Endothelial cell of umbilical vein (primary cell): ENCODE measurements at regions not wholly inside any gene's neighbourhood (a gene's known extent, or its start where the extent isn't known, plus 50 kb on each side); places are given as distances from the start of the nearest gene placed in this dataset.

Experiments used
- BruUV-seq: library from RNA; stranded (reverse); fragments of 400-500 nt; replicated peaks from 2 replicates; lab custom pipeline; 2021; lab: Mats Ljungman, UMichigan
- CTCF ChIA-PET: fragments of 300-600, 350-600 bp; sonication (Branson Sonifier 250); formaldehyde crosslinking; loops from one replicate; lab custom pipeline; 2021; ENCODE audit warnings: antibody characterized with exemption, inconsistent platforms; lab: Charles Lee
- POLR2A ChIA-PET: fragments of 300-600, 350-600 bp; sonication (Branson Sonifier 250); formaldehyde crosslinking; loops from one replicate; lab custom pipeline; 2021; ENCODE audit warnings: antibody characterized with exemption, inconsistent platforms; lab: Charles Lee
- DNase-seq: peaks from one replicate; pipeline ENCODE4 v3.0.0-alpha.2; 2011; ENCODE audit warnings: low read depth, low spot score
- FAIRE-seq: peaks from 2 replicates; lab custom pipeline; 2011; peaks lifted over from hg19 to GRCh38; lab: Jason Lieb, UNC
- H2AFZ ChIP-seq: 2 replicates; pipeline ENCODE4 v1.6.0; 2012; ENCODE audit warnings: low read depth, low read length, control low read depth, inconsistent platforms
- H3K27ac ChIP-seq: 2 replicates; pipeline ENCODE4 v1.5.1; 2011; ENCODE audit warnings: low read depth, mild to moderate bottlenecking, control low read depth, low read length, moderate library complexity; ENCODE audit not compliant: insufficient read depth
- H3K27me3 ChIP-seq, 2 experiments: 2 replicates each; pipeline versions ENCODE4 v1.6.0 to v1.6.1; 2011; ENCODE audit warnings: low read length in 2 of 2, mixed read lengths in 1 of 2; ENCODE audit not compliant: control insufficient read depth in 2 of 2, insufficient read depth in 2 of 2
- H3K36me3 ChIP-seq, 2 experiments: 2 replicates in 1 of 2; 3 replicates in 1 of 2; pipeline ENCODE4 v1.5.1; 2011; ENCODE audit warnings: low read length in 2 of 2, mild to moderate bottlenecking in 1 of 2, moderate library complexity in 1 of 2; ENCODE audit not compliant: control insufficient read depth in 2 of 2, insufficient read depth in 2 of 2; ENCODE audit errors: extremely low read depth in 1 of 2
- H3K4me1 ChIP-seq: 3 replicates; pipeline ENCODE4 v1.5.1; 2011; ENCODE audit warnings: mild to moderate bottlenecking, low read length; ENCODE audit not compliant: control insufficient read depth, insufficient read depth; ENCODE audit errors: extremely low read depth
- H3K4me2 ChIP-seq: 2 replicates; pipeline ENCODE4 v1.6.1; 2011; ENCODE audit warnings: low read length, control low read depth, mixed read lengths; ENCODE audit not compliant: insufficient read depth
- H3K4me3 ChIP-seq, 3 experiments: fragments of 200-600 bp in 1 of 3; sonication (generic), shearing (Covaris generic) in 1 of 3; replicated peaks in 1 of 3; 2 replicates each; pipeline ENCODE4 v1.5.1; 2011 to 2016; ENCODE audit warnings: control low read depth in 3 of 3, low read length in 3 of 3, mild to moderate bottlenecking in 2 of 3, inconsistent platforms in 1 of 3, low read depth in 1 of 3, moderate library complexity in 1 of 3; ENCODE audit not compliant: insufficient read depth in 1 of 3
- H3K79me2 ChIP-seq: 2 replicates; pipeline ENCODE4 v1.6.0; 2012; ENCODE audit warnings: low read length, inconsistent platforms; ENCODE audit not compliant: control insufficient read depth, insufficient read depth
- H3K9ac ChIP-seq: replicated peaks from 2 replicates; pipeline ENCODE3; 2011; ENCODE audit warnings: low read length, control low read depth; ENCODE audit not compliant: insufficient read depth; ENCODE audit errors: extremely low read depth
- H3K9me1 ChIP-seq: replicated peaks from 3 replicates; pipeline ENCODE4 v1.6.0; 2011; ENCODE audit warnings: mild to moderate bottlenecking, low read length; ENCODE audit not compliant: control insufficient read depth, insufficient read depth; ENCODE audit errors: extremely low read depth
- H3K9me3 ChIP-seq: replicated peaks from 2 replicates; pipeline ENCODE4 v1.5.1; 2012; ENCODE audit warnings: low read length, inconsistent platforms; ENCODE audit not compliant: control insufficient read depth, insufficient read depth
- H4K20me1 ChIP-seq: replicated peaks from 2 replicates; pipeline ENCODE3; 2011; ENCODE audit warnings: mild to moderate bottlenecking, low read length; ENCODE audit not compliant: control insufficient read depth, insufficient read depth; ENCODE audit errors: extremely low read depth
- EZH2 ChIP-seq: IDR thresholded peaks from 2 replicates; pipeline ENCODE4 v1.6.1; 2012; ENCODE audit warnings: borderline replicate concordance, low read depth, mild to moderate bottlenecking, moderate library complexity, low read length, inconsistent platforms; ENCODE audit not compliant: severe bottlenecking
- FOS ChIP-seq: IDR thresholded peaks from 2 replicates; pipeline ENCODE4 v1.6.1; 2011; ENCODE audit warnings: mild to moderate bottlenecking, low read length, moderate library complexity, borderline replicate concordance; ENCODE audit not compliant: insufficient read depth
- GATA2 ChIP-seq: IDR thresholded peaks from 2 replicates; pipeline ENCODE4 v1.7.0; 2011; ENCODE audit warnings: low read depth, mild to moderate bottlenecking, moderate library complexity, mixed read lengths, low read length; ENCODE audit not compliant: insufficient read length, insufficient read depth
- JUN ChIP-seq: IDR thresholded peaks from 2 replicates; pipeline ENCODE4 v1.6.1; 2011; ENCODE audit warnings: borderline replicate concordance, low read depth; ENCODE audit not compliant: insufficient read length, insufficient read depth
- MYC ChIP-seq: IDR thresholded peaks from one replicate; pipeline ENCODE4 v1.6.1; 2011; ENCODE audit warnings: mild to moderate bottlenecking, low read depth, low read length
- POLR2AphosphoS5 ChIP-seq: IDR thresholded peaks from 2 replicates; pipeline ENCODE4 v1.6.1; 2012; ENCODE audit warnings: low read depth, mild to moderate bottlenecking, control low read depth, low read length, moderate library complexity; ENCODE audit not compliant: insufficient read depth
- dilution Hi-C: fragments of 300-500 bp; cut with MboI; formaldehyde crosslinking; loops from one replicate; pipeline ENCODE4 v1.15.0; 2019; ENCODE audit warnings: low sequenced_read_pairs; ENCODE audit not compliant: extremely low pct_ligation_motif_present
- intact Hi-C: fragments of 100-400 bp; cut with micrococcal nuclease; formaldehyde crosslinking; loops from one replicate; pipeline ENCODE4 v1.10.0; 2022
- TF ChIP-seq, protein P1 (sequence below), 2 donors: IDR thresholded peaks; 1 replicate in 1 of 2; 2 replicates in 1 of 2; pipeline ENCODE4 v1.5.1; 2011; ENCODE audit warnings: low read length in 2 of 2, mild to moderate bottlenecking in 2 of 2, moderate library complexity in 2 of 2, control low read depth in 1 of 2, inconsistent platforms in 1 of 2, low read depth in 1 of 2; ENCODE audit not compliant: insufficient read depth in 1 of 2; ENCODE audit errors: extremely low read depth in 1 of 2
- TF ChIP-seq, protein P2 (sequence below): IDR thresholded peaks from 2 replicates; pipeline ENCODE4 v1.6.1; 2011; ENCODE audit not compliant: insufficient read depth, insufficient read length

DNA sequence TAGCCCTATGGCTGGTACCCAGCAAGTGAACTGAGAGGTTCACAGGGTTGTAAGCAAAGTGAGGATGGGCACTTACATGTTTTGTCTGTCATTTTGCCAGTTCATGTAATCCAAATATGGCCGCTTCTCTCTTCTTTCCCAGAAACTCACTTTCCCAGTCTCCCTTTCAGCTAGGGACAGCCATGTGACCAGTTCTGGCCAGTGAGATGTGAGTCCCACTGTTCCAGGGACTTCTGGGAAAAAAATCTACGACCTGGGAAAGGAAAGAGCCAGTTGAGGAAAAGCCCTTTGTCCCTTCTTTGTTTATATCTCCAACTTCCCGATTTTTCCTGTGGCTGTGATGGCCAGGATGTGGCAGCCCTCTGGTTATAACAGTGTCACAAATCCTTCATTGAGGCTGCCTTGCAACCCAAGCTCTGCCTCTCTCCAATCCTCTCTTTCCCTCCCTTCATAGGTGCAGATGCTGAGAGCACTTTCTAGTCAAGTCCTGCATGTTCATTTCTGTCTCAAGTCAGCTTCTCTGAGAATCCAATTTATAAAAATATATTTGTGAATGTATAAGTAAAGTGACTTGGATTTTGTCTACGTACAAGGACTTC, 148.6 kb upstream of the ZFP64 start:
- dilution Hi-C loops = no loop called here

More for the DNA sequence above, 148.6 kb upstream of the ZFP64 start:
- ChIA-PET CTCF (no interaction called here), POLR2A (no interaction called here)
- H3K9ac ChIP-seq = no peak overlapping the region
- peak; percentile 21 for DNase-seq
- no peaks in the 10 kb centered on the region for H3K79me2 ChIP-seq
- H4K20me1 ChIP-seq = no peaks in the 10 kb centered on the region
- H3K9me3 ChIP-seq = no peaks in the 10 kb centered on the region
- intact Hi-C loops = no loop called here
- no peak overlapping the region for H3K4me2 ChIP-seq
- no peaks in the 10 kb centered on the region for H3K27me3 ChIP-seq
- TF ChIP-seq, protein P1, sequence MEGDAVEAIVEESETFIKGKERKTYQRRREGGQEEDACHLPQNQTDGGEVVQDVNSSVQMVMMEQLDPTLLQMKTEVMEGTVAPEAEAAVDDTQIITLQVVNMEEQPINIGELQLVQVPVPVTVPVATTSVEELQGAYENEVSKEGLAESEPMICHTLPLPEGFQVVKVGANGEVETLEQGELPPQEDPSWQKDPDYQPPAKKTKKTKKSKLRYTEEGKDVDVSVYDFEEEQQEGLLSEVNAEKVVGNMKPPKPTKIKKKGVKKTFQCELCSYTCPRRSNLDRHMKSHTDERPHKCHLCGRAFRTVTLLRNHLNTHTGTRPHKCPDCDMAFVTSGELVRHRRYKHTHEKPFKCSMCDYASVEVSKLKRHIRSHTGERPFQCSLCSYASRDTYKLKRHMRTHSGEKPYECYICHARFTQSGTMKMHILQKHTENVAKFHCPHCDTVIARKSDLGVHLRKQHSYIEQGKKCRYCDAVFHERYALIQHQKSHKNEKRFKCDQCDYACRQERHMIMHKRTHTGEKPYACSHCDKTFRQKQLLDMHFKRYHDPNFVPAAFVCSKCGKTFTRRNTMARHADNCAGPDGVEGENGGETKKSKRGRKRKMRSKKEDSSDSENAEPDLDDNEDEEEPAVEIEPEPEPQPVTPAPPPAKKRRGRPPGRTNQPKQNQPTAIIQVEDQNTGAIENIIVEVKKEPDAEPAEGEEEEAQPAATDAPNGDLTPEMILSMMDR (IDR thresholded peaks at IDR 0.05; ENCODE audit: extremely low read depth in 1 of 2, insufficient read depth in 1 of 2, low read depth in 1 of 2, low read length in 2 of 2) = no peak
- TF ChIP-seq GATA2 = no peak
- TF ChIP-seq, protein P2, sequence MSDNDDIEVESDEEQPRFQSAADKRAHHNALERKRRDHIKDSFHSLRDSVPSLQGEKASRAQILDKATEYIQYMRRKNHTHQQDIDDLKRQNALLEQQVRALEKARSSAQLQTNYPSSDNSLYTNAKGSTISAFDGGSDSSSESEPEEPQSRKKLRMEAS = no peak
- no peak for TF ChIP-seq MYC
- TF ChIP-seq EZH2 = no peak
- TF ChIP-seq FOS = no peak
- TF ChIP-seq POLR2AphosphoS5 = no peak
- TF ChIP-seq JUN = no peak
- no peak overlapping the region for H3K27ac ChIP-seq
- H3K4me1 ChIP-seq = no peaks in the 10 kb centered on the region
- FAIRE-seq = no peak
- H3K36me3 ChIP-seq = no peaks in the 10 kb centered on the region
- H2AFZ ChIP-seq = no peak overlapping the region
- H3K9me1 ChIP-seq = no peaks in the 10 kb centered on the region
- no TSS peak for BruUV-seq
- no peak overlapping the region for H3K4me3 ChIP-seq
